K562 (cell line): ENCODE measurements at regions not wholly inside any gene's neighbourhood (a gene's known extent, or its start where the extent isn't known, plus 50 kb on each side); places are given as distances from the start of the nearest gene placed in this dataset.

Experiments used
- FOXJ3 ChIP-seq: sonication (generic); formaldehyde crosslinking; IDR thresholded peaks from 2 replicates; pipeline ENCODE4 v1.4.0; 2020; ENCODE audit warnings: mild to moderate bottlenecking, missing genetic modification reagents
- GABPA ChIP-seq: fragments of 200-800 bp; sonication (Bioruptor generic); conservative IDR thresholded peaks from 2 replicates; pipeline ENCODE4 v1.6.1; 2016; ENCODE audit warnings: low read depth, missing genetic modification characterization, missing compliant biosample characterization
- GABPB1 ChIP-seq: sonication (generic); formaldehyde crosslinking; IDR thresholded peaks from 2 replicates; pipeline ENCODE4 v1.8.0; 2022; ENCODE audit warnings: mild to moderate bottlenecking, missing genetic modification reagents
- HMGN3 ChIP-seq: IDR thresholded peaks from 2 replicates; pipeline ENCODE4 v1.6.1; 2011; ENCODE audit warnings: borderline replicate concordance, low read depth, mild to moderate bottlenecking, mixed read lengths, low read length; ENCODE audit not compliant: insufficient read length; ENCODE audit errors: extremely low read depth
- ID3 ChIP-seq, 2 experiments: fragments of 250-450 bp in 1 of 2; fragments of 450-650 bp in 1 of 2; sonication (Bioruptor Pico) in 1 of 2; IDR thresholded peaks; 2 replicates each; pipeline versions ENCODE4 v1.6.1 to v1.8.0; 2016 to 2021; ENCODE audit warnings: mild to moderate bottlenecking in 2 of 2, moderate library complexity in 2 of 2, missing compliant biosample characterization in 1 of 2, missing genetic modification characterization in 1 of 2
- KHSRP ChIP-seq: fragments of 450-650 bp; IDR thresholded peaks from 2 replicates; pipeline ENCODE4 v1.6.1; 2017
- TRIM24 ChIP-seq, 2 experiments: fragments of 450-650 bp; IDR thresholded peaks; 2 replicates each; pipeline ENCODE4 v1.6.1; 2016
- ZBTB2 ChIP-seq: fragments of 450-650 bp; IDR thresholded peaks from 2 replicates; pipeline ENCODE4 v1.6.1; 2016; ENCODE audit warnings: antibody characterized with exemption
- ZNF696 ChIP-seq: fragments of 250-450 bp; sonication (Bioruptor Pico); conservative IDR thresholded peaks from 2 replicates; pipeline ENCODE4 v1.4.0; 2020; ENCODE audit warnings: mild to moderate bottlenecking, moderate library complexity
- ZNF76 ChIP-seq: fragments of 250-450 bp; sonication (Bioruptor Pico); IDR thresholded peaks from 2 replicates; pipeline ENCODE4 v1.4.0; 2020; ENCODE audit warnings: mild to moderate bottlenecking, moderate library complexity, borderline replicate concordance
- TF ChIP-seq, protein P1 (sequence below): fragments of 250-450 bp; sonication (Bioruptor Pico); IDR thresholded peaks from 2 replicates; pipeline ENCODE4 v1.4.0; 2020
- TF ChIP-seq, protein P2 (sequence below): fragments of 250-450 bp; sonication (Bioruptor Pico); IDR thresholded peaks from 2 replicates; pipeline ENCODE4 v1.5.1; 2021; ENCODE audit warnings: mild to moderate bottlenecking
- TF ChIP-seq, protein P3 (sequence below), 2 experiments: fragments of 450-650 bp in 1 of 2; sonication (generic) in 1 of 2; formaldehyde crosslinking in 1 of 2; IDR thresholded peaks in 1 of 2; conservative IDR thresholded peaks in 1 of 2; 2 replicates each; pipeline versions ENCODE4 v1.6.1 to v1.8.1; 2016 to 2023; ENCODE audit warnings: mild to moderate bottlenecking in 2 of 2, moderate library complexity in 2 of 2, inconsistent platforms in 1 of 2, missing genetic modification reagents in 1 of 2

- TF ChIP-seq FOXJ3 (CRISPR knock-in tag) (no peak), GABPB1 (CRISPR knock-in tag) (no peak), HMGN3 (no peak), ZNF76 (CRISPR knock-in tag) (no peak), ZBTB2 (no peak), KHSRP (no peak), ZNF696 (CRISPR knock-in tag) (no peak), TRIM24 (IDR thresholded peaks at IDR 0.05) (peak; percentile 52 to 87; a peak in 3 of 4 replicates), GABPA (tag) (peak; percentile 42; the same call in 1 of the 2 replicates), ID3 (CRISPR knock-in tag; IDR thresholded peaks at IDR 0.05) (no peak), ID3 (tag; IDR thresholded peaks at IDR 0.05) (no peak)
- TF ChIP-seq, protein P1, sequence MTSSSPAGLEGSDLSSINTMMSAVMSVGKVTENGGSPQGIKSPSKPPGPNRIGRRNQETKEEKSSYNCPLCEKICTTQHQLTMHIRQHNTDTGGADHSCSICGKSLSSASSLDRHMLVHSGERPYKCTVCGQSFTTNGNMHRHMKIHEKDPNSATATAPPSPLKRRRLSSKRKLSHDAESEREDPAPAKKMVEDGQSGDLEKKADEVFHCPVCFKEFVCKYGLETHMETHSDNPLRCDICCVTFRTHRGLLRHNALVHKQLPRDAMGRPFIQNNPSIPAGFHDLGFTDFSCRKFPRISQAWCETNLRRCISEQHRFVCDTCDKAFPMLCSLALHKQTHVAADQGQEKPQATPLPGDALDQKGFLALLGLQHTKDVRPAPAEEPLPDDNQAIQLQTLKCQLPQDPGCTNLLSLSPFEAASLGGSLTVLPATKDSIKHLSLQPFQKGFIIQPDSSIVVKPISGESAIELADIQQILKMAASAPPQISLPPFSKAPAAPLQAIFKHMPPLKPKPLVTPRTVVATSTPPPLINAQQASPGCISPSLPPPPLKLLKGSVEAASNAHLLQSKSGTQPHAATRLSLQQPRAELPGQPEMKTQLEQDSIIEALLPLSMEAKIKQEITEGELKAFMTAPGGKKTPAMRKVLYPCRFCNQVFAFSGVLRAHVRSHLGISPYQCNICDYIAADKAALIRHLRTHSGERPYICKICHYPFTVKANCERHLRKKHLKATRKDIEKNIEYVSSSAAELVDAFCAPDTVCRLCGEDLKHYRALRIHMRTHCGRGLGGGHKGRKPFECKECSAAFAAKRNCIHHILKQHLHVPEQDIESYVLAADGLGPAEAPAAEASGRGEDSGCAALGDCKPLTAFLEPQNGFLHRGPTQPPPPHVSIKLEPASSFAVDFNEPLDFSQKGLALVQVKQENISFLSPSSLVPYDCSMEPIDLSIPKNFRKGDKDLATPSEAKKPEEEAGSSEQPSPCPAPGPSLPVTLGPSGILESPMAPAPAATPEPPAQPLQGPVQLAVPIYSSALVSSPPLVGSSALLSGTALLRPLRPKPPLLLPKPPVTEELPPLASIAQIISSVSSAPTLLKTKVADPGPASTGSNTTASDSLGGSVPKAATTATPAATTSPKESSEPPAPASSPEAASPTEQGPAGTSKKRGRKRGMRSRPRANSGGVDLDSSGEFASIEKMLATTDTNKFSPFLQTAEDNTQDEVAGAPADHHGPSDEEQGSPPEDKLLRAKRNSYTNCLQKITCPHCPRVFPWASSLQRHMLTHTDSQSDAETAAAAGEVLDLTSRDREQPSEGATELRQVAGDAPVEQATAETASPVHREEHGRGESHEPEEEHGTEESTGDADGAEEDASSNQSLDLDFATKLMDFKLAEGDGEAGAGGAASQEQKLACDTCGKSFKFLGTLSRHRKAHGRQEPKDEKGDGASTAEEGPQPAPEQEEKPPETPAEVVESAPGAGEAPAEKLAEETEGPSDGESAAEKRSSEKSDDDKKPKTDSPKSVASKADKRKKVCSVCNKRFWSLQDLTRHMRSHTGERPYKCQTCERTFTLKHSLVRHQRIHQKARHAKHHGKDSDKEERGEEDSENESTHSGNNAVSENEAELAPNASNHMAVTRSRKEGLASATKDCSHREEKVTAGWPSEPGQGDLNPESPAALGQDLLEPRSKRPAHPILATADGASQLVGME (CRISPR knock-in tag) = no peak
- TF ChIP-seq, protein P2, sequence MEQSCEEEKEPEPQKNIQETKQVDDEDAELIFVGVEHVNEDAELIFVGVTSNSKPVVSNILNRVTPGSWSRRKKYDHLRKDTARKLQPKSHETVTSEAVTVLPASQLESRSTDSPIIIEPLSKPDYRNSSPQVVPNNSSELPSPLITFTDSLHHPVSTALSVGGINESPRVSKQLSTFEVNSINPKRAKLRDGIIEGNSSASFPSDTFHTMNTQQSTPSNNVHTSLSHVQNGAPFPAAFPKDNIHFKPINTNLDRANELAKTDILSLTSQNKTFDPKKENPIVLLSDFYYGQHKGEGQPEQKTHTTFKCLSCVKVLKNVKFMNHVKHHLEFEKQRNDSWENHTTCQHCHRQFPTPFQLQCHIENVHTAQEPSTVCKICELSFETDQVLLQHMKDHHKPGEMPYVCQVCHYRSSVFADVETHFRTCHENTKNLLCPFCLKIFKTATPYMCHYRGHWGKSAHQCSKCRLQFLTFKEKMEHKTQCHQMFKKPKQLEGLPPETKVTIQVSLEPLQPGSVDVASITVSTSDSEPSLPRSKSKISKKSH (CRISPR knock-in tag) = no peak
- TF ChIP-seq, protein P3, sequence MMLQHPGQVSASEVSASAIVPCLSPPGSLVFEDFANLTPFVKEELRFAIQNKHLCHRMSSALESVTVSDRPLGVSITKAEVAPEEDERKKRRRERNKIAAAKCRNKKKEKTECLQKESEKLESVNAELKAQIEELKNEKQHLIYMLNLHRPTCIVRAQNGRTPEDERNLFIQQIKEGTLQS (IDR thresholded peaks at IDR 0.05) = peak; percentile 93
- TF ChIP-seq, protein P3 (CRISPR knock-in tag; conservative IDR thresholded peaks at IDR 0.05) = no peak
These were observed 81.9 kb upstream of the ZNF280D start (continued) for GRCh38 chr15:56815247-56815646.
